ENCODE measurements at regions not wholly inside any gene's neighbourhood (a gene's known extent, or its start where the extent isn't known, plus 50 kb on each side); places are given as distances from the start of the nearest gene placed in this dataset.

- Histone ChIP-seq H3K27me3 (ENCODE audit: insufficient read depth, low read length) (no peaks in the 10 kb centered on the region), H3K4me3 (ENCODE audit: low read length) (no peak overlapping the region), H3K27ac (ENCODE audit: low read depth, low read length) (no peak overlapping the region), H3K9me3 (ENCODE audit: insufficient read depth, low read depth, low read length) (no peaks in the 10 kb centered on the region), H3K4me1 (ENCODE audit: insufficient read depth, low read length) (peaks cover 5% of the 10 kb centered on the region; the same call in 1 of the 2 replicates), H3K36me3 (ENCODE audit: insufficient read depth, low read length) (no peaks in the 10 kb centered on the region), H3K9ac (ENCODE audit: low read depth, low read length) (no peak overlapping the region)
Measured at GRCh38 chr2:5519286-5519685, 172.9 kb upstream of the SOX11 start.

GRCh38 chr2:5520463-5520972 is 171.7 kb upstream of the SOX11 start:
- 68% methylated on average over 7 of the region's 7 CpGs for WGBS
- Histone ChIP-seq H3K9me3 (ENCODE audit: insufficient read depth, low read depth, low read length) (no peaks in the 10 kb centered on the region), H3K36me3 (ENCODE audit: insufficient read depth, low read length) (no peaks in the 10 kb centered on the region), H3K27ac (ENCODE audit: low read depth, low read length) (no peak overlapping the region), H3K9ac (ENCODE audit: low read depth, low read length) (no peak overlapping the region), H3K27me3 (ENCODE audit: insufficient read depth, low read length) (no peaks in the 10 kb centered on the region), H3K4me3 (ENCODE audit: low read length) (no peak overlapping the region), H3K4me1 (ENCODE audit: insufficient read depth, low read length) (peaks cover 5% of the 10 kb centered on the region; the same call in 1 of the 2 replicates)

- H3K27ac ChIP-seq (ENCODE audit: low read depth, low read length), result no peak overlapping the region
- no peaks in the 10 kb centered on the region for H3K36me3 ChIP-seq (ENCODE audit: insufficient read depth, low read length)
- H3K27me3 ChIP-seq (ENCODE audit: insufficient read depth, low read length), result no peaks in the 10 kb centered on the region
- peaks cover 5% of the 10 kb centered on the region; the same call in 1 of the 2 replicates for H3K4me1 ChIP-seq (ENCODE audit: insufficient read depth, low read length)
- H3K4me3 ChIP-seq (ENCODE audit: low read length), result no peak overlapping the region
- no peak overlapping the region for H3K9ac ChIP-seq (ENCODE audit: low read depth, low read length)
- WGBS, result 86% methylated on average over 7 of the region's 7 CpGs
- no peaks in the 10 kb centered on the region for H3K9me3 ChIP-seq (ENCODE audit: insufficient read depth, low read depth, low read length)
Measured at GRCh38 chr2:5521461-5521860, 170.7 kb upstream of the SOX11 start.

GRCh38 chr2:5524551-5524950 is 167.6 kb upstream of the SOX11 start:
- Histone ChIP-seq H3K27me3 (ENCODE audit: insufficient read depth, low read length) (no peaks in the 10 kb centered on the region), H3K36me3 (ENCODE audit: insufficient read depth, low read length) (no peaks in the 10 kb centered on the region), H3K4me3 (ENCODE audit: low read length) (no peak overlapping the region), H3K9me3 (ENCODE audit: insufficient read depth, low read depth, low read length) (no peaks in the 10 kb centered on the region), H3K9ac (ENCODE audit: low read depth, low read length) (no peak overlapping the region), H3K4me1 (ENCODE audit: insufficient read depth, low read length) (peaks cover 5% of the 10 kb centered on the region; the same call in 1 of the 2 replicates), H3K27ac (ENCODE audit: low read depth, low read length) (no peak overlapping the region)
- 96% methylated on average over 1 of the region's 1 CpG for WGBS

- no peak overlapping the region for H3K9ac ChIP-seq (ENCODE audit: low read depth, low read length)
- no peaks in the 10 kb centered on the region for H3K9me3 ChIP-seq (ENCODE audit: insufficient read depth, low read depth, low read length)
- no peaks in the 10 kb centered on the region for H3K4me1 ChIP-seq (ENCODE audit: insufficient read depth, low read length)
- H3K36me3 ChIP-seq (ENCODE audit: insufficient read depth, low read length), result no peaks in the 10 kb centered on the region
- no peak overlapping the region for H3K27ac ChIP-seq (ENCODE audit: low read depth, low read length)
- 96% methylated on average over 8 of the region's 8 CpGs for WGBS
- no peaks in the 10 kb centered on the region for H3K27me3 ChIP-seq (ENCODE audit: insufficient read depth, low read length)
- no peak overlapping the region for H3K4me3 ChIP-seq (ENCODE audit: low read length)
Measured at GRCh38 chr2:5528706-5529105, 163.5 kb upstream of the SOX11 start.

- Histone ChIP-seq H3K9me3 (ENCODE audit: insufficient read depth, low read depth, low read length) (no peaks in the 10 kb centered on the region), H3K4me1 (ENCODE audit: insufficient read depth, low read length) (no peaks in the 10 kb centered on the region), H3K9ac (ENCODE audit: low read depth, low read length) (no peak overlapping the region), H3K27me3 (ENCODE audit: insufficient read depth, low read length) (no peaks in the 10 kb centered on the region), H3K36me3 (ENCODE audit: insufficient read depth, low read length) (no peaks in the 10 kb centered on the region), H3K27ac (ENCODE audit: low read depth, low read length) (no peak overlapping the region), H3K4me3 (ENCODE audit: low read length) (no peak overlapping the region)
- WGBS, result 96% methylated on average over 11 of the region's 11 CpGs
Measured at GRCh38 chr2:5530011-5530696, 162.0 kb upstream of the SOX11 start.

- H3K27ac ChIP-seq (ENCODE audit: low read depth, low read length), result no peak overlapping the region
- H3K4me1 ChIP-seq (ENCODE audit: insufficient read depth, low read length), result peaks cover 18% of the 10 kb centered on the region
- no peaks in the 10 kb centered on the region for H3K9me3 ChIP-seq (ENCODE audit: insufficient read depth, low read depth, low read length)
- no peak overlapping the region for H3K9ac ChIP-seq (ENCODE audit: low read depth, low read length)
- no peak overlapping the region for H3K4me3 ChIP-seq (ENCODE audit: low read length)
- no peaks in the 10 kb centered on the region for H3K27me3 ChIP-seq (ENCODE audit: insufficient read depth, low read length)
- H3K36me3 ChIP-seq (ENCODE audit: insufficient read depth, low read length), result no peaks in the 10 kb centered on the region
- WGBS, result 82% methylated on average over 3 of the region's 3 CpGs
Measured at GRCh38 chr2:5535301-5535700, 156.9 kb upstream of the SOX11 start.

GRCh38 chr2:5537180-5537688 is 154.9 kb upstream of the SOX11 start:
- H3K27ac ChIP-seq (ENCODE audit: low read depth, low read length), result no peak overlapping the region
- H3K27me3 ChIP-seq (ENCODE audit: insufficient read depth, low read length), result no peaks in the 10 kb centered on the region
- H3K9me3 ChIP-seq (ENCODE audit: insufficient read depth, low read depth, low read length), result no peaks in the 10 kb centered on the region
- no peak overlapping the region for H3K4me3 ChIP-seq (ENCODE audit: low read length)
- peaks cover 18% of the 10 kb centered on the region for H3K4me1 ChIP-seq (ENCODE audit: insufficient read depth, low read length)
- no peak overlapping the region for H3K9ac ChIP-seq (ENCODE audit: low read depth, low read length)
- 65% methylated on average over 2 of the region's 2 CpGs for WGBS
- H3K36me3 ChIP-seq (ENCODE audit: insufficient read depth, low read length), result no peaks in the 10 kb centered on the region

GRCh38 chr2:5538313-5538712 is 153.9 kb upstream of the SOX11 start:
- peaks cover 9% of the 10 kb centered on the region; the same call in 1 of the 2 replicates for H3K9me3 ChIP-seq (ENCODE audit: insufficient read depth, low read depth, low read length)
- H3K27ac ChIP-seq (ENCODE audit: low read depth, low read length), result no peak overlapping the region
- H3K9ac ChIP-seq (ENCODE audit: low read depth, low read length), result no peak overlapping the region
- H3K4me3 ChIP-seq (ENCODE audit: low read length), result no peak overlapping the region
- WGBS, result 100% methylated on average over 1 of the region's 1 CpG
- H3K27me3 ChIP-seq (ENCODE audit: insufficient read depth, low read length), result no peaks in the 10 kb centered on the region
- H3K36me3 ChIP-seq (ENCODE audit: insufficient read depth, low read length), result no peaks in the 10 kb centered on the region
- peaks cover 18% of the 10 kb centered on the region for H3K4me1 ChIP-seq (ENCODE audit: insufficient read depth, low read length)

GRCh38 chr2:5538772-5539171 is 153.4 kb upstream of the SOX11 start:
- 87% methylated on average over 8 of the region's 8 CpGs for WGBS
- H3K9me3 ChIP-seq (ENCODE audit: insufficient read depth, low read depth, low read length), result peaks cover 13% of the 10 kb centered on the region; the same call in 1 of the 2 replicates
- H3K9ac ChIP-seq (ENCODE audit: low read depth, low read length), result no peak overlapping the region
- peaks cover 18% of the 10 kb centered on the region for H3K4me1 ChIP-seq (ENCODE audit: insufficient read depth, low read length)
- no peak overlapping the region for H3K4me3 ChIP-seq (ENCODE audit: low read length)
- no peak overlapping the region for H3K27ac ChIP-seq (ENCODE audit: low read depth, low read length)
- no peaks in the 10 kb centered on the region for H3K27me3 ChIP-seq (ENCODE audit: insufficient read depth, low read length)
- H3K36me3 ChIP-seq (ENCODE audit: insufficient read depth, low read length), result no peaks in the 10 kb centered on the region

GRCh38 chr2:5539282-5540165 is 152.7 kb upstream of the SOX11 start:
- Histone ChIP-seq H3K9me3 (ENCODE audit: insufficient read depth, low read depth, low read length) (peaks cover 21% of the 10 kb centered on the region), H3K4me3 (ENCODE audit: low read length) (peak overlapping the region; percentile 32; the same call in 1 of the 2 replicates), H3K36me3 (ENCODE audit: insufficient read depth, low read length) (no peaks in the 10 kb centered on the region), H3K27ac (ENCODE audit: low read depth, low read length) (no peak overlapping the region), H3K9ac (ENCODE audit: low read depth, low read length) (peak overlapping the region; percentile 1; the same call in 1 of the 2 replicates), H3K4me1 (ENCODE audit: insufficient read depth, low read length) (peaks cover 18% of the 10 kb centered on the region), H3K27me3 (ENCODE audit: insufficient read depth, low read length) (no peaks in the 10 kb centered on the region)
- 51% methylated on average over 18 of the region's 18 CpGs for WGBS

Measured in HUES64 (cell line).